Smooth muscle cell (in vitro differentiated cells): ENCODE measurements at regions not wholly inside any gene's neighbourhood (a gene's known extent, or its start where the extent isn't known, plus 50 kb on each side); places are given as distances from the start of the nearest gene placed in this dataset.

Experiments
- DNase-seq: peaks from one replicate; lab custom pipeline; 2025; ENCODE audit not compliant: unreplicated experiment; lab: John Stamatoyannopoulos, UW
- H2AFZ ChIP-seq: fragments of 200-600 bp; sonication (generic); 2 replicates; pipeline ENCODE4 v1.6.0; 2016; ENCODE audit warnings: antibody characterized with exemption, low read depth, mild to moderate bottlenecking
- H3F3A ChIP-seq: fragments of 200-600 bp; sonication (generic); 2 replicates; pipeline ENCODE4 v1.6.0; 2017; ENCODE audit warnings: antibody characterized with exemption, low read depth
- H3K27ac ChIP-seq: fragments of 200-600 bp; sonication (generic); 2 replicates; pipeline ENCODE4 v1.5.1; 2016; ENCODE audit warnings: low read depth, mild to moderate bottlenecking
- H3K27me3 ChIP-seq: fragments of 200-600 bp; sonication (generic); 2 replicates; pipeline ENCODE4 v1.6.1; 2016; ENCODE audit warnings: low read depth, mild to moderate bottlenecking
- H3K36me3 ChIP-seq: fragments of 200-600 bp; sonication (generic); 2 replicates; pipeline ENCODE4 v1.5.1; 2016; ENCODE audit warnings: low read depth
- H3K4me1 ChIP-seq: fragments of 200-600 bp; sonication (generic); 2 replicates; pipeline ENCODE4 v1.5.1; 2016; ENCODE audit warnings: low read depth
- H3K4me2 ChIP-seq: fragments of 200-600 bp; sonication (generic); 2 replicates; pipeline ENCODE4 v1.6.0; 2016; ENCODE audit warnings: mild to moderate bottlenecking
- H3K4me3 ChIP-seq: fragments of 200-600 bp; sonication (generic); 2 replicates; pipeline ENCODE4 v1.5.1; 2016; ENCODE audit warnings: mild to moderate bottlenecking
- H3K79me2 ChIP-seq: fragments of 200-600 bp; sonication (generic); 2 replicates; pipeline ENCODE4 v1.6.0; 2016; ENCODE audit warnings: low read depth, mild to moderate bottlenecking
- H3K9ac ChIP-seq: fragments of 200-600 bp; sonication (generic); 2 replicates; pipeline ENCODE4 v1.6.0; 2016; ENCODE audit warnings: low read depth
- H3K9me3 ChIP-seq: fragments of 200-600 bp; sonication (generic); replicated peaks from 2 replicates; pipeline ENCODE4 v1.5.1; 2016; ENCODE audit warnings: low read depth
- H4K20me1 ChIP-seq: fragments of 200-600 bp; sonication (generic); 2 replicates; pipeline ENCODE4 v1.6.0; 2016; ENCODE audit warnings: low read depth
- CTCF ChIP-seq: fragments of 200-600 bp; sonication (generic); IDR thresholded peaks from 2 replicates; pipeline ENCODE4 v1.5.1; 2017; ENCODE audit warnings: borderline replicate concordance, mild to moderate bottlenecking, antibody characterized with exemption; ENCODE audit not compliant: insufficient read depth, poor library complexity, severe bottlenecking
- WGBS: methylation state at CpG from one replicate; pipeline ENCODE4 v1.1.7; 2016; ENCODE audit warnings: low lambda C conversion rate; 5-methylcytosine and 5-hydroxymethylcytosine counted together

- Histone ChIP-seq H3K79me2 (no peaks in the 10 kb centered on the region), H3F3A (no peaks in the 10 kb centered on the region), H3K36me3 (no peaks in the 10 kb centered on the region), H3K4me2 (no peak overlapping the region), H3K9ac (no peak overlapping the region), H2AFZ (peak overlapping the region; percentile 37), H4K20me1 (no peaks in the 10 kb centered on the region), H3K27ac (no peak overlapping the region), H3K27me3 (no peaks in the 10 kb centered on the region), H3K4me1 (no peaks in the 10 kb centered on the region), H3K4me3 (no peak overlapping the region), H3K9me3 (no peaks in the 10 kb centered on the region)
- 100% methylated on average over 3 of the region's 3 CpGs for WGBS
- DNase-seq, result no peak
- TF ChIP-seq CTCF, result no peak
Observed at GRCh38 chr3:1855841-1856240, 242.8 kb upstream of the CNTN4 start.

- WGBS, result 95% methylated on average over 7 of the region's 7 CpGs
- DNase-seq, result no peak
- H3K9ac ChIP-seq, result no peak overlapping the region
- H3K4me3 ChIP-seq, result no peak overlapping the region
- no peaks in the 10 kb centered on the region for H3K79me2 ChIP-seq
- H3F3A ChIP-seq, result no peaks in the 10 kb centered on the region
- H4K20me1 ChIP-seq, result no peaks in the 10 kb centered on the region
- H3K4me2 ChIP-seq, result no peak overlapping the region
- H3K27me3 ChIP-seq, result no peaks in the 10 kb centered on the region
- no peaks in the 10 kb centered on the region for H3K36me3 ChIP-seq
- H3K4me1 ChIP-seq, result peaks cover 8% of the 10 kb centered on the region
- no peaks in the 10 kb centered on the region for H3K9me3 ChIP-seq
- H2AFZ ChIP-seq, result no peak overlapping the region
- H3K27ac ChIP-seq, result no peak overlapping the region
- no peak for TF ChIP-seq CTCF
Observed at GRCh38 chr3:1870738-1871137, 227.9 kb upstream of the CNTN4 start.

- Histone ChIP-seq H3K9me3 (no peaks in the 10 kb centered on the region), H3K4me1 (no peaks in the 10 kb centered on the region), H3K4me3 (no peak overlapping the region), H2AFZ (peak overlapping the region; percentile 19), H3K27ac (no peak overlapping the region), H3K79me2 (no peaks in the 10 kb centered on the region), H3K27me3 (no peaks in the 10 kb centered on the region), H4K20me1 (no peaks in the 10 kb centered on the region), H3K36me3 (no peaks in the 10 kb centered on the region), H3K4me2 (no peak overlapping the region), H3K9ac (no peak overlapping the region), H3F3A (no peaks in the 10 kb centered on the region)
- WGBS, result 48% methylated on average over 1 of the region's 1 CpG
- no peak for DNase-seq
- no peak for TF ChIP-seq CTCF
Observed at GRCh38 chr3:1883534-1883933, 215.1 kb upstream of the CNTN4 start.

- DNase-seq, result no peak
Observed at GRCh38 chr3:1892459-1892858, 206.2 kb upstream of the CNTN4 start.

More at GRCh38 chr3:1892459-1892858, 206.2 kb upstream of the CNTN4 start:
- no peaks in the 10 kb centered on the region for H3K27me3 ChIP-seq
- no peaks in the 10 kb centered on the region for H3F3A ChIP-seq
- H4K20me1 ChIP-seq, result no peaks in the 10 kb centered on the region
- no peak overlapping the region for H2AFZ ChIP-seq
- no peaks in the 10 kb centered on the region for H3K9me3 ChIP-seq
- H3K27ac ChIP-seq, result no peak overlapping the region
- no peaks in the 10 kb centered on the region for H3K79me2 ChIP-seq
- no peaks in the 10 kb centered on the region for H3K4me1 ChIP-seq
- WGBS, result 77% methylated on average over 2 of the region's 2 CpGs
- H3K9ac ChIP-seq, result no peak overlapping the region
- no peak overlapping the region for H3K4me2 ChIP-seq
- no peak for TF ChIP-seq CTCF
- no peaks in the 10 kb centered on the region for H3K36me3 ChIP-seq
- no peak overlapping the region for H3K4me3 ChIP-seq
